ENCODE measurements at regions not wholly inside any gene's neighbourhood (a gene's known extent, or its start where the extent isn't known, plus 50 kb on each side); places are given as distances from the start of the nearest gene placed in this dataset.

DNA sequence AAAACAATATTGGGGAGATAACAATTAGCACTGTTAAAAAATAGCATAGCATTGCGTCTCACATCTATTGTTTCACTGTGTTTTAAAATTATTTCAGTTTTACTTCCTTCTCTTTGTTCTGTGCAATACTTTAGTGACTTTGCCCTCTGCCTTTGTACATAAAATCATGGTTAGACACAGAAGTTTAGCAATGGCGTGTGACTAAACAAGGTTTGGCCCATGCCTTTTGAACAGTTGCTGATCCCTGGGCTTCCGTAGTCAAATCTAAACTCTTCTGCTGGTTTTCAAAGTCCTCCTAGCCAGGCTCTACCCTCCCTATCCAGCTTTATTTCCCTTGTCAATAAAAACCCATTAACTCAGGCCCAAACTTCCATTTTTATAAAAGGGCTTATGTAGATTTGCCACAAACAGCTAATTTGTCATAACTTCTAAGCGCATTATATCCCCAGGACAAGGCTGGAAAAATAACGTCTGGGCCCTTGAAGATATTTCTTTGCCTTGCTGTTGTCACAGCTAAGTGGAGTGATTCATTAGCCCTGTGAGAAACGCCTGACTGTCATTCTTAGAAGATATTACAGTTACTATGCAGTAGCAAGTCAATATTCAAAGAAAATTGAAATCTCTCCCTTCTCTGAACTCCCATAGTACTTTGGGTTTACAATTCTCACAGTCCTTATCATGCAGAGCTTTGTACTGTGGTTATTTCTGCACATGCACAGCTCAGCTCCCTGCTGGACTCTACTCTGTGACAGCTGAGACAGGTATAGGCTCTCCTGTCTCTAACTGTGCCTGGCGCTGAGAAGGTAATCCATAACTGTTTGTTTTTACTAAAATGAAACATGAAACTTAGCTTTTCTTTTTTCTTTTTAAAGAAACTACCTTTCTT lies 123.4 kb upstream of the SLC24A5 start:
- DNase-seq (ENCODE audit: low read depth), result no peak

DNA sequence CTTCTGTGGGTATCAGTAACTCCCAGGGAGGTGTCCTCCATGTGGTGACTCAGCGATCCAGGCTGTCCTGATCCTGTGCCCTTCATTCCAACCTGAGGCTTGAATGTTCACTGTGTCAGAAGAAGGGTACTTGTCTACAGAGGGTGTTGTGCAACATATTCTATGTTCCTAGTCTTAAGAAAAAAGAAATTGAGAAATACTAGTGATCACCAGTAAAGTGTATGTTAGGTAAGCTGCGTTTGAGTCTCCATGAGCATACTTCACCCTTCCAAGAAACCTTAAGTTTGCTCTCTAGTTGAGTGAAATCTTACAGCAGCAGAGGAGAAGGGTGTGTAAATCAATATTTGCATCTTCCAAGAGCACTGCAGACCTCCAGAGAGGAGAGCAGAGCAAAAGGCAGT lies 122.2 kb upstream of the SLC24A5 start:
- DNase-seq (ENCODE audit: low read depth), result no peak

DNA sequence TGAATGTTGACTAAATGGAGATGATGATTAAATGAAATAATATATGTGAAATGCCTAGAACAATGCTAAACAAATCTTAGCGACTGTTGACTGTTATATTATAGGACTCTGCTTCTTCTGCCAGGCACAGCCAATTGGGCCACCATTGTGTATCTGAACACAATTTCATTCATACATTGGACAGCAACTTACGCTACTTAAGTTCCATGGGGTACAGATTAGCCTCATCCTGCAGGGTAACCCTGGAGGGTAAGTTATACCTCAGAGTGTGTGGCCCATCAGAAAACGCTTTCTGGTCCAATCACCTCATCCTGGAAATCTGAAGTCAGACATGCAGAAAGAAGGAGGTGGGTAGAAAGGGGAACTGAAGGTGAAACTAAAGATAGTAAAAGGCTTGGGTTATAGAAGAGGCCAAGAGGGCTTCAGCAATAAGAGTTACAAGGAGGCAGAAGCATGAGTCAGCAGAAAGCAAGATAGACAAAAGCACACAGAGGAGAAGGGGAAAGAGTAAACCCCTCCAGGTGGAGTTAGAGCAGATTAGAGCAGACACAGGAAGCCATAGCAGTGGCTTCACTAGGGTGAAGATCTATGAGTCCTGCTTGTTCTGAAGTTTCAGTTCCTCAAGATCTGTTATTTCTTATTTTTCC lies 119.3 kb upstream of the SLC24A5 start:
- DNase-seq (ENCODE audit: low read depth), result no peak

DNA sequence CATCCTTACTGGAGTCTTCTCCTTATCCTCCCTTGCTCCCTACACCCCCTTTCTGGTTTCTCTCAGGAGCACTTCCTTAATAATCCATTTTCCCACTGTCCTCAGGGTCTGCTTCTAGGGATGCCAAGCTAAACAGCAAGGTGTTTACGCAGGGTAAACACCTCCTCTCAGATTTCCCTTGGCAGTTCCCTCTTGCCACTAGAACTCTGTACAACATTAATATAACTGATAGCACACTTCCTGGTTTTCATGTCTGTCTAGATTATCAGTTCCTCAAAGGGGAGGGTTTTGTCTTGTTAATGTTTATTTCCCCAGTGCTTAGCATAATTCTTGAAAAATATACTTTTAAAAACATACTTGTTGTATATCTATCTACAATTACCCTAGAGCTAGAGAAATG lies 118.0 kb upstream of the SLC24A5 start:
- DNase-seq (ENCODE audit: low read depth), result no peak

DNA sequence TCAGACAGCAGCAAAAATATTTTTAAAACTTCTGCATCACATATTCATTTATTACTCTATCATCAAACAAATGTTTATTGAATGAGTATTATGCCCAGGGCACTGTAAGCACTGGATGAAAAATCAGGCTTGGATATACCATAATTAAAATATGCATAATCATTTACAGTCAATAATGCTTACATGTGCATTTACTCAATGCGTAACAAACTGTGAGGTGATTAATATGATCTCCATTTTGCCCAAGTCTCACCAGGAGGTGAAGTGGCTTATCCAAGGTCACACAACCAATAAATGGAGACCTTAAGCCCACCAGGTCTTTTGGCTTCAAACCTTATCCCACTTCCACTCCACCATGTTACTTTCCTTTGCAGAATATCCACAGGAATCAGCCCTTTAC lies 117.3 kb upstream of the SLC24A5 start:
- no peak for DNase-seq (ENCODE audit: low read depth)

DNA sequence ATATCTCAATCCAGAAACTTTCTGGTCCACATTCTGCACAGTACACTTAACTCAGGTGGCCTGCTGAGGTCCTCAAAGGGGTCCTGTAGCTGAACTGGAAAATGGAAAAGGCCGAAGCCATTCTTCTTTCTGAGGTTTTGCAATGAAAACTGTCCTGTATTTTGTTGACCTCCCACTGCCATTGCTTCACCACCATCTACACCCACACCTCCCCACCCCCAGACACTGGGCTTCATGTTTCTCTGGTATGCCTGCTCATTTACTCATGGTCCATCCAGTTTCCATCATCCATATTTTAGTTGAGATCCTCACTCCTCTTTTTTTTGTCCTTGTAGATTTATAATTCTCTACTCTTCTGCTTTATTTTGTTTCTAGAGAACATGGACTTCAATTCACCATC lies 115.7 kb upstream of the SLC24A5 start:
- DNase-seq (ENCODE audit: low read depth), result no peak

DNA sequence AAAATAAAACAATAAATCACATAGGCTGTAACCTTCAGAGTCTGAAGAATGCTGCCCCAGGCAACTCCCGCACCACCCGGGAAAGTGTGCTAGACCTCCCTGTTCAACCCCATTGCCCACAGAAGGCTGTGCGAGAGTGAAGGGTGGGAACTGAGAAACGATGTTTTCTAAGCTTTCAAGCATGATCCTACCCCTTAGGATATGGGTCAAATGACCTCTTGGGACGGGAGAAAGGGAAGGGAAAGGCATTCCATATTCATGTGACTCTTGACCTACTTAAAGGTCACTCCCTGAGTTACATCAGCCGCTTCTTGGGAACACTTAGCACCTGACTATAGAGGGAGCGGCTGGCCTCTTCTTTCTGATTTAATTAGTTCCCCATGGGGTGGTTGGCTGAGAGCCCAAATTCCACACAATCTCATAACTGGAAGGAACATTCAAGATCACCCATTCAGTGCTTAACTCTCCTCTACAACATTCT lies 114.7 kb upstream of the SLC24A5 start:
- DNase-seq (ENCODE audit: low read depth), result no peak

DNA sequence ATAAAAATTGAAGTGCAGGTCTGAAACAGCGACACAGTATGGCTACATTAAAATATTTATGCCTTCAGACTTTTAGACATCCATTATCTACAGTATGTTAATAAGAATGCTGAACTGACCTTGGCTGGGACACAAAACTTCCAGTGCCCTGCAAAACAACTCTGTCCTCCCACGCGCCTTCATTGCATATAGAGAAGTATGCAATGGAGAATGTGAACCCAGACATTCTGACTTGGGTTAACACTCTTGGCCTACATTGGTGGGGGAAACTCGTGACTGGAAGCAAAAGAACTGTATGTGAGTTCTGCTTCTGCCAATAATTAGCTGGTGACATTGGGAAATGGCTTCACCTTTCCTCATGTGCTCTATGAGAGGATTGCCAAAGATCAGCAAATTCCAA lies 110.5 kb upstream of the SLC24A5 start:
- DNase-seq (ENCODE audit: low read depth), result no peak

DNA sequence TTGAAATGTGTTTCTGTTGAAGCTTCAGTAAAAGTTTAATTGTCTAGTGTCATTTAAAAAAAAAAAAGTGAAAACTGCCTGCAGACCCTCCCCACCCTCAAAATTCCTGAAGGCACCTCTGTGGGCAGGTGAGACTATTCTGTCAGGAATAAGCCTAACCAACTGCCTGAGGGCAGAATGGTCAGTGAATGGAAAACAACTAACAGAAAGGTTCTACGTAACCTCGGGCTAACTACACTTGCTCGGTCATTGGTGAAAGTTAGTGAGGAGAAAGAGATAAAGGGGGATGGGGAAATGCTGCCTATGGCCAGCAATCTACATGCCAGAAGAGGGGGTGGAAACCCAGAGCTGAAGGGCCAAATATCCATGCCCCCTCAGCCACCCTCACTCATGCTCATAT lies 108.6 kb upstream of the SLC24A5 start:
- no peak for DNase-seq (ENCODE audit: low read depth)

DNA sequence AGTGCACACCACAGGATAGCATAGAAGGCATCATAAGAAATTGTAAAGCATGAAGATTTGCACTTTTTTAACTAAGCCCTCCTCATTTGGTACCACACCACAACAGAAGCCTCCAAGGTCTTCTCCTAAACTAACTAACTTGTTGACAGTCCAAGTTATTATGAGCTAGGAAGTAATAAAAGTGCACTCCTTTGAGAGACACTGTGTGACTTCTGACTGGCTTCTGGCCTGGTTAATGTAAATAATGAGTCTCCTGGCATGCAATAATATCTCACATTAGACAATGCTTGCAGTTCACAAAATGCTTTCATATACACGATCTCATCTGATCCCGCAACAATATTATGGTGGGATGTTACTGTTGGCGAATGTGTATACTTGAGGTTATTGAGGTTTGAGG lies 103.9 kb upstream of the SLC24A5 start:
- DNase-seq (ENCODE audit: low read depth), result no peak

DNA sequence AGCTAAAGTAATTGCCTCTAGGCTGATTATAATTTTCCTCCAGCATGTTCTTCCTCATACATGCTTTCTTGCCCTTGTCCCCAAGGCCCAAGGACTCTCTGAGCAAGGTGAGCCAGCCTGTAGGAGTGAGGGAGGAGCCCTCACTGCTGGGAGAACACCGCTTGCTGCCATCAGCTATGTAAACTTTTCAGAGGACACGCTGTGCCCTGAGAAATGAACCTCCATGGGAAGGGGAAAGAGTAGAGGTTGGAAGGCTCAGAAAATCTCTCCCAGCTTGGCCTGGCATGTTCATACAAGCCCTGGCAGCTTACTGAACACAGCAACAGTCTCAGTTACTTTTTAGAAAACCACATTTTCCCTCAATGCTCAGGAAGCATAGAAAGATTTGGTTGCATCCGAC lies 103.0 kb upstream of the SLC24A5 start:
- DNase-seq (ENCODE audit: low read depth), result no peak

DNA sequence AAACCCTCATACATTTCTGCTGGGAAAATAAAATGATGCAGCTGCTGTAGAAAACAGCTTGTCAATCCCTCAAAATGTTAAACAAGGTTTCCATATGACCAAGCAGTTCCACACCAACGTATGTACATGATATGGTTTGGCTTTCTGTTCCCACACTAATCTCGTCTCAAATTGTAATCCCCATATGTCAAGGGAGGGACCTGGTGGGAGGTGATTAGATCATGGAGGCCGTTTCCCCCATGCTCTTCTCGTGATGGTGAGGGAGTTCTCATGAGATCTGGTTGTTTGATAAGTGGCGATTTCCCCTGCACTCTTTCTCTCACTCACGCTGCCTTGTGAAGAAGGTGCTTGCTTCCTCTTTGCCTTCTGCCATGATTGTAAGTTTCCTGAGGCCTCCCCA lies 100.6 kb upstream of the SLC24A5 start:
- no peak for DNase-seq (ENCODE audit: low read depth)

DNA sequence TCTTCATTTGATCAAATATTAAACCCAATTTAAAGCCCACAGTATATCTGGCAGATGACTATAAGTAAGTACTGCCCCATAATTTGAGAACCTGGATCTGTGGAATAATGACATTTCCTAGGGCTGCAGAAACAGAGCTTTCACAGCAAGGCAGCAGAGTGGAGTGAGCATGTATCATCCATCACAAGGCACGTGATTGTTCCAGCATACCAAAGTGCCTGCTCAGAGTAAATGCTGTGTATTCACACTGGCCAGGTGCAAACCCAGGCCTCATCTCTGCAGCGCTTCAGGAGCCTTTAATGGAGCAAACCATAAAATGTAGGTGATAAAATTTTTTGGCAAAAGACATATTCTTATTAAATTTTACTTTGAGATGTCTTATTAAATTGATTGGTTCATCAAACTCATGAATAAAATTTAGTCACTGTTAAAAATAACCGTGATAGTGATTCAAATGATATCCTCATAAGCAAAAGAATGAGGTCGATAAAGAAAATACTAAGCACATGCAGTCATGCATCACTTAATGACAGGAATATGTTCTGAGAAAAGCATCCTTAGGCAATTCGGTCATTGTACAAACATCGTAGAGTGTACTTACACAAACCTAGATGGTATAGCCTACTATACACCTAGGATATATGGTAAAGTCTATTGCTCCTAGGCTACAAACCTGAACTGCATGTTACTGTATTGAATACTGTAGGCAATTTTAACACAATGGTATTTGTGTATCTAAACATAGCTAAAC lies 99.3 kb upstream of the SLC24A5 start:
- no peak for DNase-seq (ENCODE audit: low read depth)

DNA sequence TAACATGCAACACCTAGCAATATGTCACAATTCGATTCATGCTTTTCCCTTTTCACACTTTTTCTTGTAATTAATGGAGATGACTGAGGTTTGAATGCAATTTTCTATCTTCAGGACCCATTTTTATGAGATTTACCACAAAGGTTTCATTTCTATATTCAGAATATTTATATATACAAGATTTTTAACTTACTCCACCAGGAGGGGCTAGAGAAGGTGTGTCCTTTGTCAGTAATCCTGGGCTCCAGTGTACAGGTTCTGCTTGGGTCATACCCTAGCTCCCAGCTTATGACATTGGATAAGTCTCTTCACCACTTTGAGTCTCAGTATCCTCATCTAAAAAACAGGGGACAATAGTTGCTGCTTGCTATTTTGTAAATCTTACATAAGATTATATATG lies 95.7 kb upstream of the SLC24A5 start:
- DNase-seq (ENCODE audit: low read depth), result no peak

DNA sequence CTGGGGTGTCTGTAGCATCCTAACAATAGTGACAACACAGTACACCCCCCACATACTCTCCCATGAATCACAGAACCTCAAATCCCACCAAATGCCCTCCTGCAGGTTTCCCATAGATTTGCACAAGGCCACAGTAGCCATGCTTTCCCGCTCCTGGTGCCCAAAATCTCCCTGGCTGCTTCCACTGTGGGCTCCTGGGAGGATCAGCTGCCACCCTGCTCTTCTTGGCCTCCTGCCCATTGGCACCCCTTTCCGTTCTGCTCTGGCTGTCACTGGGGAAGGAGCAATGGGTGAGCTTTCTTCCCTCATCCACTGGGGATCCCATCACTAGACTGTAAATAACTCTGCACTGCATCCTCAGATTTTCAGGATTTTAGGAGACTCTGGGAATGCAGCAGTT lies 92.1 kb upstream of the SLC24A5 start:
- no peak for DNase-seq (ENCODE audit: low read depth)

DNA sequence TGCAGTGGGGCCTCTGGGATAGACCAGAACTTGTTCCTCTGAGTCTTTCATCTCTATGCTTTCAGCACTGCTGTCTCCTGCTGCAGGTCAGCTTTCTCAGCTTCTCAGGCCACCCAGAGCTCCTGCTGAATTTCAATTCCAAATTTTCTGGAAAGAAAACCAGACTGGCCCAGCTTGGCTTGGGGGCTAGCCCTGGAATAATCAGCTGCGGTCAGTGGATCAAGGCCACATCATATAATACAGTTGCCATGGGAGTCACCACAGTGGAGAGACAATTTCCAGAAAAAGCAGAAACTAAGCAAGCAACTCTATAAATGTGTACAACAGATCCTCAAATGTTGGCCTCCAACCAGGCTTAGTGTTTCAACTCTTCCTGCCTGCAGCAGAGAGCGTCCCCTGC lies 91.1 kb upstream of the SLC24A5 start:
- DNase-seq (ENCODE audit: low read depth), result no peak

DNA sequence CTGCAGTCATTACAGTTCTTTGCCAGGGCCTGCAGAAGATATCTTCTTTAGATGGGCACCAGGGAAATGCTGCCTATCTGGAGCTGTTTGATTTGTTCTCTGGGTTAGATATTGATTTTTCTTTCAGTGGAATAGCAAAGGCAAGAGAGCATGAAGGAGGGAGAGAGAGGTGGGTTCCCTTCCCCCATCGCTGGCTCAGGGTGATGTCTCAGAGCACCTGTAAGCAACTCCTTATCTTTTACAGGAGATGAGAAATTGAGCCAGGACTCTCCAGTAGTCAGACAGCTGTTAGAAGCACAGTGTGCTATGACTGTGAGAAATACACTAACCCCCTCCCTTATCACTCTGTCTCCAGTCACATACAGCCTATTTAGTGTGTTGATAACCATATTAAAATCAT lies 89.3 kb upstream of the SLC24A5 start:
- DNase-seq (ENCODE audit: low read depth), result no peak

DNA sequence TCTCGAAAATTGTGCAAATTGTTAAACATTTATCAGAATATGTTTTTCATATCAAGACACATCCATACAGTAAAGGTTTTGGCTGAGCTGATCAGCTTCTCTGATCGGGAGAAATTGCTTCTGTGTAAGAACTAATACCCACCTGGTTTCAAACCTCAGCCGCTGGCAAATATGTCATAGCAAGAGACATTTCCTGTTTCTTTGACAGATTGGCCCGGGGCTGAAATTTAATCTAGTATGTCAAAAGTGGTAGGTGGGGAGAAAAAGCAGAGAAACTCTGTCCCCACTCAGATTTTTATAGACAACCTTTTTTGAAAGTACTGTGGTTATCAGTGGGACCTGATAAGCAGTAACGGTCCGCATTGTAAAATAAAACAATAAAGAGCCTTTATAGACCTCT lies 88.8 kb upstream of the SLC24A5 start:
- no peak for DNase-seq (ENCODE audit: low read depth)

DNA sequence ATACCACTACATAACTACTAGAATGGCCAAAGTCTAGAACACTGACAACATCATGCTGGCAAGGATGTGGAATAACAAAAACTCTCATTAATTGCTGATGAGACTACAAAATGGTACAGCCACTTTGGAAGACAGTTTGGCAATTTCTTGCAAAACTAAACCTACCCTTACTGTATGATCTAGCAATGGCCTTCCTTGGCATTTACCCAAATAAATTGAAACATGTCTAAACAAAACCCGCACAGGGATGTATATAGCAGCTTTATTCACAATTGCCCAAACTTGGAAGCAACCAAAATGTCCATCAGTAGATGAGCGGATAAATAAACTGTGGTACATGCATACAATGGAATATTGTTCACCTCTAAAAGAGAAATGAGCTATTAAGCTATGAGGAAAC lies 87.9 kb upstream of the SLC24A5 start:
- DNase-seq (ENCODE audit: low read depth), result no peak

DNA sequence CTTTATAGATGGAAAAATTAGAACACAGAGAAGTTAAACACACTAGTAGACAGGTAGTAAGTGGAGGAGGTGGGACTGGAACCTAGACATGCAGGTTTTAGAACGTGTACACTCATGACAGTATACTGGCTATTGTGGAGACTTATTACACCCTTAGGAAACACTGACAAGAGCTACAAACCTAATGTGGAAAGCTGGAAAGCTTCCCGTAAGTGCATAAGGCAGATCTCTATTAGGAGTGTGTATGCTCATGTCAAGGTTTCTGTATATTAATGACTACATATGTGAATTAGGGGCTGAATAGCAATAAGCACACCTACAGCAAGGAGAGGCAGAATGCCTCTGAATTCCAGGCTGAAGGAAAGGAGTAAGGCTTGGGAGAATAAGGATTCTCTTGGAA lies 82.6 kb upstream of the SLC24A5 start:
- no peak for DNase-seq (ENCODE audit: low read depth)

DNA sequence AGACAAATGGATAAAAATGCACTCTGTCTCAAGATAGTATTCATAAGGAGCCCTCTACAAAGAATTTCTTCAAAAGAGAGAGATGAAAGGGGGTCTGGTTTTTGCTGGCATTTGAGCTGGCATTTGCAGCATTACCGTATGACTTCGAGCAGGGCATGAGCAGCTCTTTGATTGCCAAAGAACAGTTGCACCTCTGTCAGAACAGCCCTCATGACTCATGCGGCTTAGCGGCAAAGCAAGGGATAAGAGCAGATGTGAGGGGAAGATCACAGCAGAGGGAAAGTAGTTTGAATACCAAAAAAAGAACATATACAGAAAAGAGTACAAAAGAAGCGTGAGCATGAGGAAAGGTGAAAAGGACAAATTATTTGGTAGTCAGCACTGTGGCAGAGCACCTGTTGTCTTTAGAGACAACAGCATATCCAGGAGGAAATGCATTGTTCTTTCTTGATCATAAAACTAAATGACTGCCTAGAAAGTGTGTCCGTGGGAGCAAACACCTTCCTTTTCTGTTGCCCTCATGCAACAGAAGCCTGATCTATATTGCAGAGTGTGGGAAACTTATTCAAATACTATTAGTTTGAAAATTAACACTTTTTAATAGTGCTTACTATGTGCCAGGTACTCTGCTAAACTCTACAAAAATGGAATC lies 80.5 kb upstream of the SLC24A5 start:
- DNase-seq (ENCODE audit: low read depth), result no peak

DNA sequence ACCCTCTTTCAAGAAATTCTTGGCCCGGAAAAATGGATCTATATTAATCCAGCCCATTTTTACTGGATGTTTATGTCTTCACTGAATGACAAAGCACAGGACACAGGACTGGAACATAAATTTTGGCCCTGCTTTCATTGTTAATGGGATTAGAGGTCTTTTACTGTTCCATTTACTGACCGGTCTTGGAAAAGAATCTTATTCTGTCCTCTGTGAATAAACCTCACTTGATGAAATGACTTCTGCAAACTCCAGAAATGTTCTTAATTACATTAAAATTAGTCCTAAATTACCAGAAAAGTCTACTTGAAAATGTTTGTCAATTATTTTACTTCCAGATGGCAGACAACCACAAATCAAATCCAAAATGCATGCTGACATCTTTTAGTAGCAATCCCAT lies 79.3 kb upstream of the SLC24A5 start:
- no peak for DNase-seq (ENCODE audit: low read depth)

All from GM04503 (cell line).